Panc1 (cell line): ENCODE measurements at regions not wholly inside any gene's neighbourhood (a gene's known extent, or its start where the extent isn't known, plus 50 kb on each side); places are given as distances from the start of the nearest gene placed in this dataset.

Experiments
- POLR2AphosphoS5 ChIP-seq: IDR thresholded peaks from 2 replicates; pipeline ENCODE4 v1.6.1; 2012; ENCODE audit warnings: mild to moderate bottlenecking, low read depth, low read length, moderate library complexity
- REST ChIP-seq, 2 experiments: IDR thresholded peaks; 2 replicates each; pipeline ENCODE4 v1.6.1; 2011 to 2012; ENCODE audit warnings: low read depth in 2 of 2, control low read depth in 1 of 2, low read length in 1 of 2, mild to moderate bottlenecking in 1 of 2, moderate library complexity in 1 of 2; ENCODE audit not compliant: insufficient read depth in 1 of 2

GRCh38 chr7:12905671-12906070 lies 218.2 kb downstream of the ARL4A start:
- TF ChIP-seq REST (IDR thresholded peaks at IDR 0.05; ENCODE audit: insufficient read depth in 1 of 2, low read depth in 2 of 2, low read length in 1 of 2), result no peak
- no peak for TF ChIP-seq POLR2AphosphoS5
